GM21515 (cell line): ENCODE measurements at regions not wholly inside any gene's neighbourhood (a gene's known extent, or its start where the extent isn't known, plus 50 kb on each side); places are given as distances from the start of the nearest gene placed in this dataset.
"Not testable (repeated sequence)": the region's sequence is repeated elsewhere in the genome, so short reads cannot be mapped to it uniquely, and the experiment has no call there.

Source experiments
- ATAC-seq: cut with Tn5 transposase; IDR thresholded peaks from one replicate; pipeline ENCODE4 v1.9.1; 2021; ENCODE audit not compliant: unreplicated experiment

DNA sequence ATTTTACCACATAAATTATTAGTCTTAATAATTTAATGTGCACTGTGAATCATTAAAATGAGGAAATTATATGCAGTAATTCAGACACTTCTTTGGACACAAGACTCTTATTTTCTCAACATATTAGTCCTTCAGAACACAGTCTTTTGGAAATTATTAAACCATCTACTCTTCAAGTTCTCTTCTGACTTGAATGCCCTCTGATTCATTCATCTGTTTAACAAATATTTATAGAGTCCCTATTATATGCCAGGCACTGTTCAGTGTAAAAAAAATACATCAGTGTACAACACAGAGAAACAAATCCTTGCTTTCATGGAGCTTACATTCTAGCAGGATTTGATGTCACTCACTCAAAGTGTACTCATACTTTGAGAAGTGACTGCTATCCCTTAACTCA, 163.4 kb upstream of the IL12B start:
- no peak for ATAC-seq

DNA sequence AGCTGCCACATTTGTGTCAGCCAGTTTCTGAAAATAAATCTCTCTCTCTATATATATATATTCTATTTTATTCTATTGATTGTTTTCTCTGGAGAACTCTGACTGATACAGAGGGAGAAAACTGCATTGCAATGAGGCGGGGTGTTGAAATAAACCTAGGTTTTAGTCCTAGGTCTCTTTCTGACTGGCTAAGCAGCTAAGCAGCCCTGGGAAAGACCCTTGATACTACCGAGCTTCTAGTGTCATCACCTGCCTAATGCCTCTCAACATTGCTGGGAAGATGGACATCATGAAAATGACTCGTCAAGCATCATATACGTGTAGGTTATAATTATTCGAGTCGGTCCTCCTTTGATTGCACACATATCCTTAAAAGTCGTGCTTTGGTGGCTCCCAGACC, 166.5 kb upstream of the IL12B start:
- ATAC-seq = no peak

DNA sequence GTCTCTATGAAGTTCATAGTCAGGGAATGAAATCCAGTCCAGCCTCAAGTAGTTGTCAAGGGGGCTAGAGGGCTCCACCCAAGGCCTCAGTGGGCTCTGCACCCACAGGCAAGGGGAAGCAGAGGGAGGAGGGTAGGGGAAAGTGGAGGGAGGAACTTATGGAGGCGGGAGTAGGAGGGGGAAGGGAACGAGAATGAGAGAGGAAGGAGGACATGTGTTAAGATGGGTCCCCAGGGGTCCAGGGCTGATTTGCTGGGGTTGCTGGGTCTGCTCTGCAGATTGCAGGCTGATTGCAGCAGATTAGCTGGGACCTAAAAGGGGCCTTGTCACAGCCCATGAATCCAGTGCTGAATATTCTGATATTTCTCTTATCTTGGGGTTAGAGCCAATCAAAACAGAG, 166.9 kb upstream of the IL12B start:
- no peak for ATAC-seq

DNA sequence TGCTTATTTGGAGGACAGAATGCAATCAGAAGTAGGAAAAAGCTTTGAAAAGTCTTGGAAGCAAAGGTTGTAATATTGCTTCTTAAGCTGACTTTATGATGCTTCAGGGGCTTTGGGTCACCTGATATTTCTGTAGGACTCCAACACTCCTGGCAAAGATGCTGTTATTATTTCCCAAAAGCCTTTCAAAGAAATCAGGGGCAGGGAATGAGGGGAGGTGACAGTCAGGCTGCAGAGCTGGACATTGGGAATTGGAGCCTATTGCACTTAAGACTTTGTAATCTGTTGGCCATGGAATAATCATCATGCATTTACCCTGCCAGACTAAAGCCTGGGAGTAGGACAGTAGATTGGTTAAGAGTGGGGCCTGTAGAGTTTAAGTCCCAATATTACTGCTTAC, 168.3 kb upstream of the IL12B start:
- ATAC-seq = no peak

DNA sequence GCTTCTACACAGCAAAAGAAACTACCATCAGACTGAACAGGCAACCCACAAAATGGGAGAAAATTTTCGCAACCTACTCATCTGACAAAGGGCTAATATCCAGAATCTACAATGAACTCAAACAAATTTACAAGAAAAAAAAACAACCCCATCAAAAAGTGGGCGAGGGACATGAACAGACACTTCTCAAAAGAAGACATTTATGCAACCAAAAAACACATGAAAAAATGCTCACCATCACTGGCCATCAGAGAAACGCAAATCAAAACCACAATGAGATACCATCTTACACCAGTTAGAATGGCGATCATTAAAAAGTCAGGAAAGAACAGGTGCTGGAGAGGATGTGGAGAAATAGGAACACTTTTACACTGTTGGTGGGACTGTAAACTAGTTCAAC, 171.8 kb upstream of the IL12B start:
- not testable (repeated sequence) for ATAC-seq

DNA sequence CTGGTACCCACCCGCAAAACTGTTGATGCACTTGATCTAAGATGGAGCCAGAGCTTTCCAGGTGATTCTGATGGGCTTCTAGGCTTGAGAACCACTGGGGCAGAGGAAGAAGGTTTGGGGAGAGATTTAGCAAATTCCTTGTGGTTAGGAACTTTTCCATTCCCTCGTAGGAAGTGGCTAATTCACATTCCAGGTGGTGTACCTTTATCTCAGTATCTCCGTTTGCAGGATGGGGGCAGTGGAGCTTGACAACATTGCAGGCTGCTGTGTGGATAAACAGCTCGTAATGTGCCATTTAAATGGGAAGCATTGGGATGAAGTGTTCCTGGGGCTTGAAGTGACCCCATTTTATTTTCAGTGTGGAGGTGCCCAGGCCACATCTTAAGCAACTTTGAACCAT, 172.9 kb upstream of the IL12B start:
- ATAC-seq = no peak

DNA sequence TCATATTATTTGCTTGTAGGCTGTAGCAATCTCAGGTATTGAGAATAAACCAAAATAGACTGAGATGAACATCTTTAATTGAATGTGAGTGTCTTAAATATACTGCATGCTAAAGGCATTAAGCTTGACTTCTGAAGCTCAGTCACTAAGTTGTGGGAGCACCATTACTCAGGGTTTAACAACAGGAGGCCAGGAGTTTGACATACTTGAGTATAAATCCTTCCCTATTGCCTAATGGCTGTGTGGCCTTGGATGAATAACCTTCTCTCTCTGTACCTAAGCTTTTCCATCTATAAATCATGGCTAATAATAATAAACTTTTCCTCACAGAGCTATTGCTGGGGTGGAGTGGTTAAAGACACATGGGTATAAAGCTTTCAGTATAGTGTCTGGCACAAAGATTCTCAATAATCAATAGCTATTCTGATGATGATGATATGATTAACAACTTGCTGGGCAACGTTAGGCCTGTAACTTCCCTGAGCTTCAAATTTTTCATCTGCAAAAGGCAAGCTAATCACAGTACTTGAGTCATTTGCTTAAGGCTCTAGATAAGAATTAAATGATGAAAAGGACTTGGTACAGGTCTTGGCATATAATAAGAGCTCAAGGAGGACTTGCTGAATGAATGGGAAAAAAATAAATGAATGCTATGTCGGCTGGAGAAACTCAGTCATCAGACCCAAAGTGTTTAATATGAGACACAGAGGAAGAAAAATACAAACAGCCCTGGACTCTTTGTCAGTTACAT, 174.0 kb upstream of the IL12B start:
- ATAC-seq = no peak

DNA sequence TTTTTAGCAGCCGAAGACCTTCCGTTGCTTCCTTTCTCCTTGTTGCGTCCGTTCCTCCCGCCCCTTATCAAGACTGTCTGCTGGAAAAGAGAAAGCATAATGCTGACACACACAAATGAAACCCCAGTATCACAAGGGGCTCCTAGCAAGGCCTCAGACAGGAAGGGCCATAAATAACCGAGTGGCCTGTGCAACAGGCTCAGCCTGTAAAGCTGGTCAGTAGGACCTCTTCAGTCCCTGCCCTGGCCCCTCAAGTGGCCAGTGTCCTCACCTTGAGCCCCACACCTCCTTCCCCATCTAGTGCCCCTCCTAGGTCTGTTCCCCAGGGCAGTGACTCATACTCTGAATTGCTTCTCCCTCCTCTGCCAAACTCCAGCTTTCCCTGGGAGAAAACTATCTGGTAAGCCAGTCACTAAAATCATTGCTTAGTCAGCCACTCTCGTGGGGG, 174.6 kb upstream of the IL12B start:
- no peak for ATAC-seq

DNA sequence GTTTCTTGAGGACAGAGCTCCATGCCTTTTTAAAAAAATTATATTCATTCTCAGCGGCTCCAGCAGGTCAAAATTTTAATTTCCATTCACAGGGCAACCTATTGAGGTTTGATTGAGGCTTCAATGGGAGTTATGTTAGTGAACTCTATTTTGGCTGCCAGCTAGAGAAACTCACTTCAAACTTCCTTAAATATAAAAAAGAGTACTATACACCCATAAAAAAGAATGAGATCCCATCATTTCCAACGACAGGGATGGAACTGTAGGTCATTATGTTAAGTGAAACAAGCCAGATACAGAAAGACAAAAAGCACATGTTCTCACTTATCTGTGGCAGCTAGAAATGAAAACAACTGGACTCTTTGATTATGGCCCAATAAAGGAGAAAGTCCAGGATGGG, 176.8 kb upstream of the IL12B start:
- no peak for ATAC-seq

DNA sequence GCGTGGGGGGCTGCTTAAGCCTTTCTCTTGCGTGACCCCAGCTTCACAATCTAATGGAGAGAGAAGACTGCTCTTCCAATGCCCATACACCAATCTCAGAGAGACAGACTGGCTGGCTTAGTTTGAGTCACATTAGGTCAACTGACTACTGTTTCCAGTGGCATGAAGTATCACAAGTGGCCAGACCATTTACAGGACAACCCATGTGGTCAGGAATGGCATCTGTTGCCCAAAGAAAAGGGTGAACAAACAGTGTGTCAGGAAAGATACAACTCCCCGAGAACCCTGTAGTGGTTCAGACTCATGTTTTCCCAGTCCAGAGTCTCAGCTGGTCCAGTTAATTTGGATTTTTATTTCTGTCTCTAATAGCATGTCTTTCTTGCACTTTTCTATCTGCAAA, 177.4 kb upstream of the IL12B start:
- no peak for ATAC-seq

DNA sequence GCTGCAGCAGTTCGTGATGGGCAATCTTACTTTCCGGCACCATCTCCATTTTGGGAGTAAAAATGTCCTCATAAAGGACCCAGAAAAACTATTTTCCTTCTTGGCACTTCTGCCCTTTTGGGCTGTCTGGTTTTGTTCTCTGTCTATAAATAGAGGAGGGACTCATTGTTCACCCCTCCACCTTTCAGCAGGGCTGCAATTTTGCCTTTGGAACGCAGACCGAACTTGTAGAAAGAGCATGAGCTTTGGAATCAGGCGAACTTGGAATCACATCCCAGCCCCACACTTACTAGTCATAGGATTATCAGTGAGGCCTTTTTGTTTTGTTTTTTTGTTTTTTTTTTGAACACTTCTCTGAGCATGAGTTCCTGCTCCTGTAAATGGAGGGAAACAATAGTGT, 178.1 kb upstream of the IL12B start:
- no peak for ATAC-seq

DNA sequence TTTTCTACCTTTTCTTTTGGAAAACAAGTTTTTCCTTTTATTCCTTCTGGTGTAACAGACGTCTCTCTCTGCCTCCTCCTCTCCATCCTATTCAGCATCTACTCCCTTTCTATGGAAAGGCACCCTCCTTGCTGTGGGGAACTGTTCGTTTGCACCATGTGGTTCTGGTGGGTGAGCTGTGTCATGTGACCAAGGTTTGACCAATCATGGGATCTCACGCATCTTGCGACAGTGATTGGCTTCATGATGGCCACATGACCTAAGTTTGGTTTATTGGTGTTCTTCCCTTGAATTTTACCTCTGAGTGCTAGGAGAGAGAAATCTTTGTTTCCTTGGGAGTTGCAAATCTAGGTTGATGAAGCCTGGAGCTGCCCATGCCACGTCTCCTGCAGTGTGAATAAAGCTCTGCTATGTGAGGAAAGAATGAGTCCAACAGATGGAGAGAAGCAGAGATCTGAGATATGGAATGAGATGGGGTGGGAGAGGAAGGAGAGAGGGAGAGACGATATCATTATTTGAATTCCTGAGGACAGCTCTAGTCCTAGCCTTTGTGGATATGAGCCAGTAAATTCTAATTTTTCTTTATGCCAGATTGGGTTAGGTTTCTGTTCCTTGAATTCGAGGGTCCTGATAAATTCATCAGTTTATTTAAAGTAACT, 178.8 kb upstream of the IL12B start:
- no peak for ATAC-seq

DNA sequence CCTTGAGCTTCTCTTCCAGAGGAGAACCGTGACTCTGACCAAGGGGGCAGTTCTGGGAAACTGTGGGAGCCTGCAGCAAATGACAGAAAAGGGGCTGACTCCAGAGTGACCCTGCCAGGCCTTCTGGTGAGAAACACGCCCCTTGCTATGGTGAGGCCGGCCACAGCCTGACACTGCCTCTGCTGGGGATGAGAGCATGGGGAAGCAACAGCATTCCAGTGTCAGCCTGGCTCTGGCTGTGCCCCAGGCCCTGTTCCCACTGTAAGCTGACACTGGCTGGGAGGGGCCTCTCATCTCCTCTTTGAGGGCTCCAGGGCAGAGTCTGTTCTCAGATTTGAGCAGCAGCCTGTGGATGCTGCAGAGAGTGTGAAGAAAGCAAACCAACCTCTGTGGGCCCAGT, 180.0 kb upstream of the IL12B start:
- ATAC-seq = no peak

DNA sequence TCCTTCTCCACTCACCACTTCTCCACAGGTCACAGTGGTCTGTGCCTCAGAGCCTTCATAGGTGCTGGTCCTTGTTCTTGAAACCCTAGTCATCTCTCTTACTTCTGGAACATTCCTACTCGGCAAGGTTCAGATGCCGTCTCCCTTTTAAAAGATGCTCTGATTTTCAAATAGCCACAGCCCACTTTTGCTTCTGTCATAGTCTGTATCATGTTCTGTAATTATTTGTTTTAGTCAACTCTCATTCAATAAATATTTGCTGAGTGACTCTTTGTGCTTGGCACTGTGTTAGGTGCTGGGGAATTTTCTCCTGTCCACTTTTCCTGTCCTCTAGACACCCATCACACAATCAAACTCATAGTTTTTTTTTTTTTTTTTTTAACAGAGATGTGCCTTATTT, 181.3 kb upstream of the IL12B start:
- ATAC-seq = no peak

DNA sequence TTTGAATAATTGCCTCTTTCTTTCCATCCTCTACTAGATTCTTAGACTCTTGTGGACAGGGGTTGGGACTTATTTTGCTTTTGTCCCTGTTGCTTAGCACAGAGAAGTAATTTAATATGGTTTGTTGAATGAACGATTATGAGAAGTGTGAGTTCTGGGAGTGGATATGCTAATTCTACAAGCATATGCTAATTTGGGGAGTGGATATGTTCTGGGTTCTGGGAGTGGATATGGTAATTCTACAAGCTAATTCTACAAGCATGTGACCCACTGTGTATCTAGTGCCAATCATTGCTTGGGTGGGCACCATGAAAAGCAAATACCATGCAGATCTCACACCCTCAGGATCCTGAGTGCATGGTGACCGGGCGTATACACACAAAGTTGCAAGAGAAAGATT, 181.8 kb upstream of the IL12B start:
- ATAC-seq = no peak

DNA sequence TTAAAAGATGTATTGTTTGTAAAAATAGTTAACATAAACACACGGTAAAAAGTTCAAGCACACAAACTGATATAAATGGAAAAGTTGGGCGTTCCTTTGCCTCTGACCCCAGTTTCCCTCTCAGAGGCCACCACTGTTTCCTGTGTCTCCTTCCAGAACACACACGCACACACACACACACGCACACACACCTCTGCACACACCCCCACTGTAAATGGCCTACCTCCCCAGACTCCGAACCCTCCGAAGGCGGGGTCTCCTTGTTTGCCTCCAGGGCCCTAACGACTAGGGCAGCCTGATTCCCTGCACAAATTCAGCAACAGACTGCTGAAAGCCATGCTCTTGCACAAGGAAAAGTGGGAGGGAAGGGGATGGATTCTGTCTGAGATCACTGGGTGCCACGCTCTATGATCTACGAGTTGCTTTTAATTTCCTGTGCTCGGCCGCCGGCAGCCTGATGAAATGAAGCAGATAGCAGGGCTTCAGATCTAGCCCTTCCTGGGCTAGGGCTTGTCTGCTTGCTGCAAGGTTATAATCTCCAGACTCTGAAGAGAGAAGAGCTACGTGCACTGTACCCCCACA, 184.0 kb upstream of the IL12B start:
- no peak for ATAC-seq

DNA sequence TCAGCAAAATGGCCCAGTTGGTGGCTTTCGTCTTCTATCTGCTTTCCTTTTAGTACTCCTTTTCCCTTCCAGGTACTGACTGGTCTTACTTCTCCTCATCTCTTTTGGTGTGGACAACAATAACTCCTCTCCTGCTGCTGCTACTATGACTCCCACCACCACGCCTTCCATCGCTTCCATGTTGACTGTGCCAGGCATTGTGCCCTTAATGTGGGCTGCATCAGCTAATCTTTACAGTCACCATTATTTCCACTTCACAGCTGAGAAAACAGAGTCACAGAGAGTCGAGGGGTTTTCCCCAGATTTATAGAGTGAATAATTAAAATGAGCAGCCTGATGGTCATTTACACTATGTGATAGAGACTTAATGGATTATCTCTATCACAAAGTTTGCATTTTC, 184.9 kb upstream of the IL12B start:
- ATAC-seq = no peak

DNA sequence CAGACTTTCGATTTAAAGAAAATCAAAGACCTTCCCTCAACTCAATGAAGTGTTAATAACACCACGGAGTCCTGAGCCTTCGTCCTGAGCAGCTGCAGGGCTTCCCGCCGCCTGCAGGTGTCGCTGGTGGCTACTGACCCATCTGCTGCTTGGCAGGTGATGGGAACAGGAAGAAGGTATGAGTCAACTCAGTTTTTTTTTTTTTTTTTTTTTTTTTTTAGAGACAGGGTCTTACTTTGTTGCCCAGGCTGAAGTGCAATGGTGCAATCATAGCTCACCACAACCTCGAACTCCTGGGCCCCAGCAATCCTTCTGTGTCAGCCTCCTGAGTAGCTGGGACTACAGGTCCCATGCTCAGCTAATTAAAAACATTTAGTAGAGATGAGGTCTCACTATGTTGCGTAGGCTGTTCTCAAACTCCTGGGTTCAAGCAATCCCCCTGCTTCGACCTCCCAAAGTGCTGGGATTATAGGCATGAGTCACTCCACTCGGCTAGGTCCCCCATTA, 185.7 kb upstream of the IL12B start:
- ATAC-seq = peak; percentile 98

DNA sequence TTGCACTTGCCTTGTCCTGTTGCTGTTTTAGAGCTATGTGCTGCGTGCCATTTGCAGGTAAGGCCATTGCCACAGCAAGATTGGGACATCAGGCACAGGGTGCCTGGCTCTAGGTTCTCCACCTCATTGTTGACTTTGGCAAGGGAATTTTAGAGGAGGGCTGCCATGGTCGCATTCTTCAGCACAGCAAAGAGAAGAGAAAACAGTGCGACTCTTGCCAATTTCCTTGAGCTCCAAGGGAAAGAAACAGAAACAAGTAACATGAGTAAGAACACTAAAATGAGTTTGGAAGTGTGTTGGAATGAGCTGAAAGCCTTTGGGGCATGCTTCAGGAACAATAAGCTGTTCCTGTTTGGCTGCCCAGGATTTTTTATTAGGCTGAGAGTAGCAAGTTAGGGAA, 188.1 kb upstream of the IL12B start:
- no peak for ATAC-seq

DNA sequence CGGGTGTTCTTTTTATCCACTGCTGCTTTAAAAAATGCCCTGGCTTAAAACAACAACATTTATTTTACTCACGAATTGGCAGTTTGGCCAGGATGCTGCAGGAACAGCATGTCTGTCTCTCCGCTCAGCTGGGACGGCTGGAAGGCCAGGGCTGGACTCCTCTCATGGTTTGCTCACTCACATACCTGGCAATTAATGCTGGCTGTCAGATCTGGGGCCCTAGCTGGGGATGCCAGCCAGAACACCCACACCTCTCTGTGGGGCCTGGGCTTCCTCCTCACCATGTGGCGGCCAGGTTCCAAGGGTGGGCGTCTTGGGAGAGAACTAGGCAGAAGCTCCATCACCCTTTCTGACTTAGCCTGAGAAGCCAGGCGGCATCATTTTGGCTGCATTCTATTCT, 189.1 kb upstream of the IL12B start:
- no peak for ATAC-seq

DNA sequence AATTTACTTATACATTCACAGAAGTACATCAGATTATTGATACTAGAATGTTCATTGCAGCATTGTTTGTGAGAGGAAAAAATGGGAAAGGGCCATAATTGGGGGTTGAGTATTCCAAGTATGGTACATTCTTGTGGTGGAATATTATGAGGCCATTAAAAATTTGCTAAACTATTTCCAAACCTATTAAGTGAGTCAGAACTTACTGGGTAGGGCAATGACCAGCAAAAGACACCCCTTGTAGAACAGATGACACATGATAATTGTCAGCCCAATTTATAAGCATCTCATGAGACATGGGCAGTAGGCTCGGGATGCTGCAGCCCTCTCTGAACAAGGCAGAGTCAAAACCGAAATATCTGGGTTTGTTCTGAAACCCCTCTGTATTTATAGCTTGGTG, 192.6 kb upstream of the IL12B start:
- no peak for ATAC-seq

DNA sequence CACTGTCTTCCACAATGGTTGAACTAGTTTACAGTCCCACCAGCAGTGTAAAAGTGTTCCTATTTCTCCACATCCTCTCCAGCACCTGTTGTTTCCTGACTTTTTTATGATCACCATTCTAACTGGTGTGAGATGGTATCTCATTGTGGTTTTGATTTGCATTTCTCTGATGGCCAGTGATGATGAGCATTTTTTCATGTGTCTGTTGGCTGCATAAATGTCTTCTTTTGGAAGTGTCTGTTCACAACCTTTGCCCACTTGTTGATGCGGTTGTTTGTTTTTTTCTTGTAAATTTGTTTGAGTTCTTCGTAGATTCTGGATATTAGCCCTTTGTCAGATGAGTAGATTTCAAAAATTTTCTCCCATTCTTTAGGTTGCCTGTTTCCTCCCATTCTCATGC, 194.0 kb upstream of the IL12B start:
- ATAC-seq = not testable (repeated sequence)
